ENCODE measurements at regions not wholly inside any gene's neighbourhood (a gene's known extent, or its start where the extent isn't known, plus 50 kb on each side); places are given as distances from the start of the nearest gene placed in this dataset.

DNA sequence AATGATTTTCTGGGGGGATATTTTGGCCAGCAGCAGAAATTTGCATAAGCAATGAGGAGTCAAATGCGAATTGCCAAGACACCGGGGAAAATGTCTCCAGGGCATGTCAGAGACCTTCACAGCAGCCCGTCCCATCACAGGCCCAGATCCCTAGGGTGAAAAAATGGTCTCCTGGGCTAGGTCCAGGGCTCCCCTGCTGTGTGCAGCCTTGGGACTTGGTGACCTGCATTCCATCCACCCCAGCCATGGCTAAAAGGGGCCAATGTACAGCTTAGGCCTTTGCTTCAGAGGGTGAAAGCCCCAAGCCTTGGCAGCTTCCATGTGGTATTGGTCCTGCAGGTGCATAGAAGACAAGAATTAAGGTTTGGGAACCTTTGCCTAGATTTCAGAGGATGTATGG is 534.5 kb upstream of the MEF2C start:
- TF ChIP-seq CTCF (IDR thresholded peaks at IDR 0.05) (no peak), POLR2A (IDR thresholded peaks at IDR 0.05) (no peak)
